GM13977 (cell line): ENCODE measurements at regions not wholly inside any gene's neighbourhood (a gene's known extent, or its start where the extent isn't known, plus 50 kb on each side); places are given as distances from the start of the nearest gene placed in this dataset.

ENCODE experiments used
- DNase-seq: peaks from one replicate; pipeline ENCODE4 v3.0.0; 2012; ENCODE audit warnings: low spot score
- CTCF ChIP-seq: IDR thresholded peaks from 2 replicates; pipeline ENCODE4 v1.5.1; 2012; ENCODE audit warnings: mild to moderate bottlenecking, control low read depth; ENCODE audit not compliant: insufficient read depth; ENCODE audit errors: extremely low read depth, missing control alignments
- in situ Hi-C: fragments of 300-500 bp; cut with MboI; formaldehyde crosslinking; loops from one replicate; pipeline ENCODE4 v1.12.0; 2022; ENCODE audit warnings: low sequenced_read_pairs, low pct_unique_long_range_greater_than_20kb, mixed read lengths, inconsistent platforms; ENCODE audit not compliant: unreplicated experiment

- in situ Hi-C loops = no loop called here
- TF ChIP-seq CTCF = no peak
- no peak for DNase-seq
These were observed 100.4 kb downstream of the COPRS start for GRCh38 chr17:31758646-31759045.

- in situ Hi-C loops = no loop called here
- TF ChIP-seq CTCF = no peak
- DNase-seq = no peak
These were observed 101.9 kb downstream of the COPRS start for GRCh38 chr17:31757097-31757496.

GRCh38 chr17:31754239-31754945 is 104.7 kb downstream of the COPRS start:
- no peak for TF ChIP-seq CTCF
- in situ Hi-C loops = no loop called here
- DNase-seq = no peak

- DNase-seq = no peak
- TF ChIP-seq CTCF = no peak
- in situ Hi-C loops = no loop called here
These were observed 106.0 kb downstream of the COPRS start for GRCh38 chr17:31753011-31753410.

GRCh38 chr17:31752584-31752983 is 106.5 kb downstream of the COPRS start:
- no peak for TF ChIP-seq CTCF
- no peak for DNase-seq
- in situ Hi-C loops = no loop called here

GRCh38 chr17:31750578-31750977 is 108.5 kb downstream of the COPRS start:
- in situ Hi-C loops = no loop called here
- no peak for DNase-seq
- no peak for TF ChIP-seq CTCF
